Retinal pigment epithelial cell (primary cell): ENCODE measurements at regions not wholly inside any gene's neighbourhood (a gene's known extent, or its start where the extent isn't known, plus 50 kb on each side); places are given as distances from the start of the nearest gene placed in this dataset.

Experiments
- DNase-seq: peaks from one replicate; pipeline ENCODE4 v3.0.0-alpha.2; 2010; ENCODE audit warnings: low read depth
- H3K4me3 ChIP-seq: 2 replicates; pipeline ENCODE4 v1.5.1; 2011; ENCODE audit warnings: mild to moderate bottlenecking, low read length, control low read depth, moderate library complexity
- CTCF ChIP-seq: conservative IDR thresholded peaks from 2 replicates; pipeline ENCODE4 v1.5.1; 2011; ENCODE audit warnings: low read depth, low read length, control low read depth, inconsistent platforms

GRCh38 chr2:225766431-225766830 lies 366.9 kb downstream of the NYAP2 start:
- no peak overlapping the region for H3K4me3 ChIP-seq
- no peak for TF ChIP-seq CTCF
- no peak for DNase-seq

- no peak overlapping the region for H3K4me3 ChIP-seq
- DNase-seq, result peak; percentile 51
- TF ChIP-seq CTCF, result no peak
These were observed 366.3 kb downstream of the NYAP2 start for GRCh38 chr2:225765820-225766219.

GRCh38 chr2:225764346-225764745 lies 364.8 kb downstream of the NYAP2 start:
- DNase-seq, result no peak
- H3K4me3 ChIP-seq, result no peak overlapping the region
- no peak for TF ChIP-seq CTCF

- TF ChIP-seq CTCF, result no peak
- H3K4me3 ChIP-seq, result no peak overlapping the region
- no peak for DNase-seq
These were observed 364.2 kb downstream of the NYAP2 start for GRCh38 chr2:225763711-225764110.

- no peak for TF ChIP-seq CTCF
- DNase-seq, result no peak
- H3K4me3 ChIP-seq, result no peak overlapping the region
These were observed 361.9 kb downstream of the NYAP2 start for GRCh38 chr2:225761396-225761795.

- no peak for TF ChIP-seq CTCF
- no peak for DNase-seq
- H3K4me3 ChIP-seq, result no peak overlapping the region
These were observed 357.7 kb downstream of the NYAP2 start for GRCh38 chr2:225757248-225757647.

GRCh38 chr2:225756198-225756597 lies 356.7 kb downstream of the NYAP2 start:
- TF ChIP-seq CTCF, result no peak
- no peak for DNase-seq
- H3K4me3 ChIP-seq, result no peak overlapping the region
